Fibroblast of peridontal ligament (primary cell): ENCODE measurements at regions not wholly inside any gene's neighbourhood (a gene's known extent, or its start where the extent isn't known, plus 50 kb on each side); places are given as distances from the start of the nearest gene placed in this dataset.

Source experiments
- DNase-seq: peaks from one replicate; pipeline ENCODE4 v3.0.0-alpha.2; 2010; ENCODE audit errors: extremely low read depth

DNA sequence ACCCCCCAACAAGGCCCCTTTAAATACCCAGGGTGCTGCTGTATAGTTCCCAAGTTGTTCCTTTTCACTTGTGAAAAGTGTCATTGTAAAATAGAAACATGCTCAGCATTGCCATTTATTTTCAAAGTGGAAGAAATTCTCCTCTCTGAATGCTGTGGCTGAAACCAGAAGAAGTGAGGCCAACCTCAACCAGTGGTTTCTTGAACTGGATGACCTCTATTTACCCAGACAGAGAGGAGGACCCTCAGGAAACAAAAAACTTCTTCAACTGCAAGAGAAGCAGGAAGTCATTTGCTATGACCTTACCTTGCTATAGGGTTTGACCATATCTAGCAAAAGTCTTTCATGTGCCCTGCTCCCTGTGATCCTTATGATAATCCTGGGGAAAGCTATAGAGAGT, 209.7 kb upstream of the RARB start:
- DNase-seq, result no peak

DNA sequence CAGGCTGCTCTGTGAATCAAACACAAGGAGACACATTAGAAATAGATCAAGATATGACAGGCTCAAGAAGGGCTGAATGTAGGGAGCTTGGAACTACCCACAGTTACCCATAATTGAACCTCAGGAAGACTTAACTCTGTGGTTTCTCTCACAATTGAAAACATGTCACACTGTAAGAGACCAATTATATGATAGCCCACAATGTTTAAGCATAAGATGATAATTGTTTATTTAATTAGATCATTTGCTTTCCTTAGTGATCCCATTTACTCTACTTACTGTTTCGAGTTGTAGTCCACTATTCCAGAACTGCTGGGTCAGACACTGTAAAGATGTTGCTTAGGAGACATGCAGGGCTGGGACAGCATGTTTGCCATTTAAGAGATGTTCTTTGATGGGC, 201.3 kb upstream of the RARB start:
- no peak for DNase-seq

- DNase-seq, result no peak
These were observed 198.5 kb upstream of the RARB start for GRCh38 chr3:25229586-25229985.

DNA sequence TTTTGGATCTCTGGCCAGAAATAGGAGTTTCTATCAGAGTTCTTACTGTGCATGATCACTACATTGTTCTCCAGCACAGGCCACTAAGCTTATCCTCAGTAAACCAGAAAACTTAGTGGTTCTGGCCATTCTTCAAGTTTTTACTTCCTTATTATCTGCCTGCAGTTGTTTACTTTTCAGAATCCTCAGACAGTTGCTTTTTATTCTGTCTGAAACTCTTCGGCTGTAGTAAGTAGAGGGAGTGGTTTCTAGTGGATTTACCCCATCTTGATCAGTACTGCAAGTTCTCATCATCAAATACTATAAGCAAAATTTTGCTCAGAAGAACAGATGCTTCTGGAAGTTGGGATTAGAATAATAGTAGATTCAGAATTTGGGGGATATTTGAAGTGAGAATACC, 193.0 kb upstream of the RARB start:
- peak; percentile 15 for DNase-seq

DNA sequence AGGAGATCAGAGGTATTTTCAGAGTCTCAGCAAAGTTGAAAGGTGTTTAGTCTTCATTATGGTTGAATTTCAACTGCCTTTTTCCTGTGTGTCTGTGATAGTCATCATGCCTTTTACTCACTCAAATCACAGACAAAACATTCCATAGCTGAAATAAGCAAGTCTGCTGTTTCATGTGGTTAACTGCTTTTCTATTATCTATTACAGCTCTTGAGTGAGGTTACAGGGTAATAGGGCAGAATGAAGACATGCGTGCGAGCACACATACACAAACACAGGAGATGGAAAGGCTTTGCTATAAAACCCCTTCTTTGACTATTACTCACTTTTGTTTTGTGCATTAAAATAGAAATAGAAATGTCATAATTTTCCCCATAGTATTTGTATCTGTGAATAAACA, 192.6 kb upstream of the RARB start:
- peak; percentile 2 for DNase-seq

- no peak for DNase-seq
These were observed 190.5 kb upstream of the RARB start for GRCh38 chr3:25237602-25238001.

DNA sequence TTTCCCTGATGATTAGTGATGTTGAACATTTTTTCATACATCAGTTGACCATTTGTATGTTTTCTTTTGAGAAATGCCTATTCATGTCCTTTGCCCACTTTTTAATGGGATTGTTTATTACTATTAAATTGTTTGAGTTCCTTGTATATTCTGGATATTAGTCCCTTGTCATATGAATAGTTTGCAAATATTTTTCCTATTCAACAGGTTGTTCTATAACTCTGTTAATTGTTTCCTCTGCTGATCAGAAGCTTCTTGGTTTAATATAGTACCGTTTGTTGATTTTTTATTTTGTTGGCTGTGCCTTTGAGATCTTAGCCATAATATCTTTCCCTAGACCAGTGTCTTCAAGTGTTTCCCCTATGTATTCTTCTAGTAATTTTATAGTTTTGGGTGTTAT, 189.0 kb upstream of the RARB start:
- DNase-seq, result no peak

DNA sequence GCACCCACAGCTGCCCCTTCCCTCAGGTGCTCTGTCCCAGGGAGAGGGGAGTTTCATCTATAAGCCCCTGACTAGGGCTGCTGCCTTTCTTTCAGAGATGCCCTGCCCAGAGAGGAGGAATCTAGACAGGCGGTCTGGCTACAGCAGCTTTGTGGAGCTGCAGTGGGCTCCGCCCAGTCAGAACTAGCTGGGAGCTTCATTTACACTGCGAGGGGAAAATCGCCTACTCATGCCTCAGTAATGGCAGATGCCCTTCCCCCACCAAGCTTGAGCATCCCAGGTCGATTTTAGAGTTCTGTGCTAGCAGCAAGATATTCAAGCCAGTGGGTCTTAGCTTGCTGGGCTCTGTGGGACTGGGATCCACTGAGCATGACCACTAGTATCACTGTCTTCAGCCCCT, 181.2 kb upstream of the RARB start:
- DNase-seq, result no peak

DNA sequence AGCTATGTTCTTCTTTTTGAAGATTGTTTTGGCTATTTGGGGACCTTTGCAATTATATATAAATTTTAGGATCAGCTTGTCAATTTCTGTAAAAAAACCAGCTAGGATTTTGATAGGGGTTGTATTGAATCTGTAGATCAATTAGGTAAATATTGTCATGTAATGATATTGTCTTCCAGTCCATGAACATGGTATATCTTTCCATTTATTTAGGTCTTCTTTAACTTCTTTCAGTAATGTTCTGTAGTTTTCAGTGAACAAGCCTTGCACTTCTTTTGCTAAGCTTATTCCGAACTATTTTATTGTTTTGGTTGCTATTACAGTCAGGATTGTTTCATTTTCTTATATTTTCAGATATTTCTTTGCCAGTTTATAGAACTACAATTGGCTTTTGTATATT, 175.8 kb upstream of the RARB start:
- no peak for DNase-seq

DNA sequence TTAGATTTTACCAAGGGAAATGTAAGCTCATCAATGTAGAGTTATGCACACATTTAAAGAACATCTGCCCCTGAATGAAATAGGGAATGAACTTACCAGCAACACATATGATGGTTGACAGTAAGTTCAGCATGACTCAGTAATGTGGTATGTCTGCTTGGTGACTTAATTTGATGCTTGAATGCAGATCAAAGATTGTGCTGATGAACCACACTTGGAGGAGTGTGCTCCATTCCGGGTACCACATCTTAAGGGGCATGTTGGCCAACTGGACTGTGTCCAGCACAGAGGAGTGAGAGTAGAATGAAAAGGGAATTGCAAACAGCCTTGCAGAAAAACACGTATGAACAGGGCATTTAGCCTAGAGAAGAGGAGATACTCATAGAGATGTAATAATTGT, 171.0 kb upstream of the RARB start:
- DNase-seq, result peak; percentile 27

DNA sequence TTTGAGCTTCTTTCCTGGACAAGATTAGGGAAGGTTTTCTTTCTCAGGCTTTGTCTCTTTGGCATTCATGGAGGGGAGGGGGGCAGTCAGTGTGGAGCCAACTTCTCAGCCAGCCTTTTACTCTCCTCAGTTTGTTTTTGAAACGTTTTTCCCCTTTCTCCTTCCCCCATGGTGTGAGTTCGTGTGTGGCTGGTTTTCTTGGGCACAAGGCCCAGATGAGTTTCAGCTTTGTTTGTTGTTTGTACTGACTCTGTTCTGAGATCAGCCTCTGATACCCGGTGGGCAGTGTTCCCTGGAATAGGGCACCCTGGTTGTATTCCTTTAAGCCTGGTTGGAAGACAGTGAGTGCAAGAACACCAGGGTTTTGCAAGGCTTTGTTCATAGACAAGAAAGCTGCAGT, 168.2 kb upstream of the RARB start:
- DNase-seq, result peak; percentile 12

DNA sequence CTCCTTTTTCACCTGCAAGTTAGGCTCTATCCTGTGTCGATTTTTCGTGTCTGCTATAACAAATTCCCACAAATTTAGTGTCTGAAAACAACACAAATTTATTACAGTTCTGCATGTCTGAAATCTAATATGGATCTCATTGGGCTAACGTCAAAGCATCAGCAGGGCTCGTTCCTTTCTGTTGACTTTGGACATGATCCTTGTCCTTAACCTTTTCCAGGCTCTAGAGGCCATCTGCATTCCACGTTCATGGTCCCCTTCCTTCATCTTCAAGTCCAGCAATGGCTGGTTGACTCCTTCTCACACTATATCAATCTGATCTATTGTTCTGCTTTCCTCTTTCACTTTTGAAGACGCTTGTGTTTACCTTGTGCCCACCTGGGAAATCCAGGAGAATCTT, 165.7 kb upstream of the RARB start:
- no peak for DNase-seq

DNA sequence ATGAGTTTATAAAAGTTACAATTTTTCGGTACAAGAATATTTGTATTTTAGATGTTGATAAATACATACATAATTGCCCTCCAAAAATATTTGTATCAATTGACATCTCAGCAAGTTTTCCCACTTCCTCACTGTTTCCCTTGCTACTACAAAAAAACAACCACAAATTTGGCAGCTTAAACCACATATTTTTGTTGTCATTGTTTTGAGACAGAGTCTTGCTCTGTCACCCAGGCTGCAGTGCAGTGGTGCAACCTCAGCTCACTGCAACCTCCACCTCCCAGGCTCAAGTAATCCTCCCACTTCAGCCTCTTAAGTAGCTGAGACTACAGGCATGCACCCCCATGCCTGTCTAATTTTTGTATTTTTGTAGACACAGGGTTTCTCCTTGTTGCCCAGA, 162.8 kb upstream of the RARB start:
- no peak for DNase-seq

DNA sequence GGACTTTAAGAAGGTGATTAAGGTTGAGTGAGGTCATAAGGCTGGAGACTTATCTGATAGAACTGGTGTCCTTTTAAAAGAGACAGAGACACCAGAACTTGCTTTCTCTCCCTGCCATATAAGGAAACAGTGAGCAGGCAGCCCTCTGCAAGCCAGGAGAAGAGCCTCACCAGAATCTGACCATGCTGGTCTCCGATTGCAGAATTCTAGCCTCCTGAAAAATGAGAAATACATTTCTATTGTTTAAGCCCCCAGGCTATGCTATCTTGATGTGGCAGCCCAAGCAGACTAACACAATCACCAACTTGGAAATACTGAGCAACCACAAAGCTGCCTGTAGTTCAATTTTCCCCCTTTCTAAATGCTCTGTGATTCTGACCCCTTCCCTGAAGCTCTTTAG, 161.4 kb upstream of the RARB start:
- no peak for DNase-seq

DNA sequence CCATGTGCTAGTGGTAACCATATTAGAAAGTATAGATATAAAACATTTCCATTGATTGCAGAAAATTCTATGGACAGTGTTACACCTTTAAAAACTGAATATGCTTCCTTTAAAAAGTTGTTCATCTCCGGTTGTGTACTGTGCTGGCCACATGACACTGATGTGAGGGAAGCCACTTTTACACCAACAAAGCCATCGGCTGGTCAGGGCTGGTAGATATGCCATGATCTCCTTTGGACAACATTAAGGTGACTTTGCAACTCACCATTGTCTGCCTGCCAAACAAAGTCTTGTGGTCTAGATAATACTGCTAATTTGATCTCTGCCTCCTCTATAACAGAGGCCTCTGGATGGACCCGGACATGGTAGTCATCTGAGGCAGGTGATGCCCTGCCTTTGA, 156.0 kb upstream of the RARB start:
- DNase-seq, result no peak

GRCh38 chr3:25273582-25274171, 154.4 kb upstream of the RARB start:
- no peak for DNase-seq

- DNase-seq, result no peak
These were observed 150.6 kb upstream of the RARB start for GRCh38 chr3:25277503-25277902.

DNA sequence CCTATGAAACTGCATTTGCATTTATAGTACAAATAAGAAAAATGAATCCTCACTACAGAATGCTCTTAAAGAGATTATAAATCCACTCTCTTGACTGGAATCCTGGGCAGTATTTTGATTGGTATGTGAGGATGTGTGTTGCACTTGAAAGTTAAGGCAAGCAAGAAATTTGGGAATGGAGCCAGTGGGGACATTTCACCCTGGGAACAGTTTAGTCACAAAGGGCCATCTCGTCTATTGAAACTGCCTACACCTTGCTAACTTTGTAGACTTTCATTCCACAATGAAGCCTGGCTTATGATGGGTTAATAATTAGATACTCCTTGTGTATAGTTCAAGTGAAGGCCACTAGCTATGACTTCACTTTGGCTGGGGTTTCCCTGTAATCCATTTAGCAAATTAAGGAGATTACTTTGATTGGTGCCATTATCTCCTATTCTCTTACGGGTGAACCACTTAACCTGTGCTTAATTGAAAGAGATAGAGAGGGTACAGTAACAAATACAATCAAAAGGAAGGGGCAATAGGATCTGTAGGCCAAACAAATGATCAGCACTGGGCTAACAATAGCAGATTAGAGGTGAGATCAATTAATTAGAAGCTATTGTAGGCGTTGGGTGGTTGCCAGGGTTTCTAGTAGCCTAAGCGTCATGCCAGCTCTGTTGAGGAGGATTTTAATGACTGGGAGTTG, 146.9 kb upstream of the RARB start:
- no peak for DNase-seq

DNA sequence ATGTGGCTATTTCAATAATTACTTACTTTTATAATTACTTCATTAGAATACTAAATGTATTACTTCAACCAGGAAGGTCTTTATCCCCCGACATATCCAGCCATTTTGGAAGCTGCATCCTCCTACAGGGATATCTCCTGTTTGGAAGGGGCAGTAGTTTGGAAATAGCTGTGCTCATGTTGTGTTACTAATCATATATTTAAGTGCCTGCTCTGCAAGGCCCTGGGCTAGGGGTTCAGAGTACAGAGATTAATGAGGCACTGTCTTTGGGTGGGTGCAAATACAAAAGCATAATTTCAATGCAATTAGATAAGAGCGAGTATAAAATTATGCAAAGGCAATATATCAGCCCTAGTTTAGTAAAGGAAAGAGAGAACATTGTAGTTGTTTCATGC, 146.3 kb upstream of the RARB start:
- no peak for DNase-seq

DNA sequence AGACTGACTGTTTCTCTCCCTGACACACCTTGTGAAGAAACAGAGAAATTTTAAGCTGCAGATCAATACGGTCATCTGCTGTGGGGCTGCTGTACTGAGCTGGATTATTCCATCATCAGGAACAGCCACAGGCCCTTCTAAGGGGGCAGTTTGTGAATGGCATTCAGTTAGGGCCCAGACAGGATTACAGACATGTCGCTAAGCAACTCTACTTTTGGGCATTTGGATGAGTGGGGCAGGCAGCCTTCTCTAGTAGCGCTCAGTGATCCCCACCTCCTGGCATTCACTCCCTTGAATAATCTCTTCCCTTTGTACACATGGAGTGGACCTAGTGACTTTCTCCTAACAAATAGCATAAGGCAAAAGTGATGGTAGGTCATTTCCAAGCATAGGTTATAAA, 144.4 kb upstream of the RARB start:
- no peak for DNase-seq

DNA sequence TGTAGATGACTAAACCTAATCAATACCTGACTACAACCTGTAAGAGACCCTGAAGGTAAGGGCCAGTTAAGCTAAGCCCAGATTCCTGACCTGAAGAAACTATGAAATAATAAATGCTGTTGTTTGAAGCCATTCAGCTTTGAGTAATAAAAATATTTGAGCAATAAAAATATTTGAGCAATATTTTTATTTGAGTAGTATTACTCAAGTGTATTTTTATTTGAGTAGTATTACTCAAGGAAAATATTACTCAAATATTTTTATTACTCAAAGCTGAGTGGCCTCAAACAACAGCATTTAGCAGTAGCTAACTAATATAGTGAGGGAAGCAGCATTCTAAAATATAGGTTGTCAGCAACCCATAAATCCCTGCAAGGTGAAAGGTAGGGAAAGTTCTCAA, 143.8 kb upstream of the RARB start:
- DNase-seq, result no peak

- DNase-seq, result no peak
These were observed 140.7 kb upstream of the RARB start for GRCh38 chr3:25287291-25287884.

- DNase-seq, result no peak
These were observed 139.7 kb upstream of the RARB start for GRCh38 chr3:25288413-25288812.

DNA sequence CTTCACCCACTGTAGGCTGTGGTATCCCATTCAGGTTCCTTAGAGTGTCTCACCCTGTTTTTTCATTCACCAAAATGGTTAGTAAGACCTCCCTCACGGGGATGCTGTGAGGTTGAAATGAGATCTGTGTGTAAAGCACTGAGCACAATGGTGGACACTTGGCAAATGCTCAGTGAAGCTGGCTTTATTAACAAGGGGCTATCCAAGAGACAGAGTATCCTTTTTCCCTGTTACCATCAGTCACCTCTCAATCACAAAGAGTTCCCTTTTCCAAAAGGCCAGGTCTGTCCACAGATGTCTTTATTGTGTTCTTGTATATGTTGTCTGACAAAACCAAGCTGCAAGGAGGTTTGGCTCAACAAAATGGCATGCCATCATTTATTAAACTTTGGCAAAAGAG, 138.9 kb upstream of the RARB start:
- DNase-seq, result no peak
